ENCODE measurements at regions not wholly inside any gene's neighbourhood (a gene's known extent, or its start where the extent isn't known, plus 50 kb on each side); places are given as distances from the start of the nearest gene placed in this dataset.
"Not testable (repeated sequence)": the region's sequence is repeated elsewhere in the genome, so short reads cannot be mapped to it uniquely, and the experiment has no call there.

GRCh38 chr1:103958699-103959098, 209.0 kb downstream of the AMY1C start:
- Mint-ChIP-seq H3K36me3 (ENCODE audit: low read depth) (no peaks in the 10 kb centered on the region), H3K9me3 (peaks cover 21% of the 10 kb centered on the region), H3K4me1 (no peaks in the 10 kb centered on the region), H3K27me3 (no peaks in the 10 kb centered on the region), H3K4me3 (no peak overlapping the region), H3K27ac (no peak overlapping the region)
- DNase-seq (no peak), ATAC-seq (no peak)

- no peaks in the 10 kb centered on the region for H3K36me3 Mint-ChIP-seq (ENCODE audit: low read depth)
- H3K27me3 Mint-ChIP-seq: no peaks in the 10 kb centered on the region
- H3K27ac Mint-ChIP-seq: no peak overlapping the region
- no peak for DNase-seq
- no peaks in the 10 kb centered on the region for H3K4me1 Mint-ChIP-seq
- no peak for ATAC-seq
- H3K9me3 Mint-ChIP-seq: peaks cover 21% of the 10 kb centered on the region
- H3K4me3 Mint-ChIP-seq: no peak overlapping the region
Measured at GRCh38 chr1:103959565-103959964, 209.9 kb downstream of the AMY1C start.

- DNase-seq (no peak), ATAC-seq (no peak)
- H3K9me3 Mint-ChIP-seq: peaks cover 21% of the 10 kb centered on the region
- no peaks in the 10 kb centered on the region for H3K27me3 Mint-ChIP-seq
- no peaks in the 10 kb centered on the region for H3K36me3 Mint-ChIP-seq (ENCODE audit: low read depth)
- no peak overlapping the region for H3K27ac Mint-ChIP-seq
- no peak overlapping the region for H3K4me3 Mint-ChIP-seq
- no peaks in the 10 kb centered on the region for H3K4me1 Mint-ChIP-seq
Measured at GRCh38 chr1:103960045-103960444, 210.3 kb downstream of the AMY1C start.

GRCh38 chr1:103960710-103961109, 211.0 kb downstream of the AMY1C start:
- no peak for DNase-seq
- ATAC-seq: no peak
- no peaks in the 10 kb centered on the region for H3K4me1 Mint-ChIP-seq
- no peak overlapping the region for H3K4me3 Mint-ChIP-seq
- no peaks in the 10 kb centered on the region for H3K27me3 Mint-ChIP-seq
- peaks cover 18% of the 10 kb centered on the region for H3K9me3 Mint-ChIP-seq
- H3K27ac Mint-ChIP-seq: no peak overlapping the region
- H3K36me3 Mint-ChIP-seq (ENCODE audit: low read depth): no peaks in the 10 kb centered on the region

GRCh38 chr1:103986792-103987191, 237.1 kb downstream of the AMY1C start:
- no peak overlapping the region for H3K4me3 Mint-ChIP-seq
- no peaks in the 10 kb centered on the region for H3K27me3 Mint-ChIP-seq
- no peak for DNase-seq
- H3K4me1 Mint-ChIP-seq: no peaks in the 10 kb centered on the region
- no peak for ATAC-seq
- peaks cover 14% of the 10 kb centered on the region for H3K9me3 Mint-ChIP-seq
- no peak overlapping the region for H3K27ac Mint-ChIP-seq
- H3K36me3 Mint-ChIP-seq (ENCODE audit: low read depth): no peaks in the 10 kb centered on the region

GRCh38 chr1:103997631-103998030, 247.9 kb downstream of the AMY1C start:
- Mint-ChIP-seq H3K9me3 (peaks cover 10% of the 10 kb centered on the region), H3K4me3 (no peak overlapping the region), H3K36me3 (ENCODE audit: low read depth) (no peaks in the 10 kb centered on the region), H3K27ac (no peak overlapping the region), H3K4me1 (no peaks in the 10 kb centered on the region), H3K27me3 (no peaks in the 10 kb centered on the region)
- DNase-seq (no peak), ATAC-seq (no peak)

GRCh38 chr1:104018922-104019674, 269.4 kb downstream of the AMY1C start:
- Mint-ChIP-seq H3K36me3 (ENCODE audit: low read depth) (no peaks in the 10 kb centered on the region), H3K27me3 (no peaks in the 10 kb centered on the region), H3K4me1 (no peaks in the 10 kb centered on the region), H3K27ac (no peak overlapping the region), H3K4me3 (no peak overlapping the region), H3K9me3 (peaks cover 18% of the 10 kb centered on the region)
- DNase-seq (no peak), ATAC-seq (no peak)

GRCh38 chr1:104019675-104020049, 270.0 kb downstream of the AMY1C start:
- H3K9me3 Mint-ChIP-seq: peaks cover 18% of the 10 kb centered on the region
- no peaks in the 10 kb centered on the region for H3K36me3 Mint-ChIP-seq (ENCODE audit: low read depth)
- no peaks in the 10 kb centered on the region for H3K27me3 Mint-ChIP-seq
- no peak overlapping the region for H3K4me3 Mint-ChIP-seq
- DNase-seq (no peak), ATAC-seq (no peak)
- H3K4me1 Mint-ChIP-seq: no peaks in the 10 kb centered on the region
- H3K27ac Mint-ChIP-seq: no peak overlapping the region

- H3K36me3 Mint-ChIP-seq (ENCODE audit: low read depth): no peaks in the 10 kb centered on the region
- H3K27me3 Mint-ChIP-seq: no peaks in the 10 kb centered on the region
- peaks cover 11% of the 10 kb centered on the region for H3K9me3 Mint-ChIP-seq
- H3K4me1 Mint-ChIP-seq: no peaks in the 10 kb centered on the region
- DNase-seq (no peak), ATAC-seq (no peak)
- no peak overlapping the region for H3K27ac Mint-ChIP-seq
- H3K4me3 Mint-ChIP-seq: no peak overlapping the region
Measured at GRCh38 chr1:104028416-104029035, 278.8 kb downstream of the AMY1C start.

GRCh38 chr1:104029456-104029970, 279.8 kb downstream of the AMY1C start:
- H3K9me3 Mint-ChIP-seq: peaks cover 11% of the 10 kb centered on the region
- no peaks in the 10 kb centered on the region for H3K27me3 Mint-ChIP-seq

GRCh38 chr1:104056786-104057185, 307.1 kb downstream of the AMY1C start:
- Mint-ChIP-seq H3K27ac (no peak overlapping the region), H3K27me3 (no peaks in the 10 kb centered on the region), H3K9me3 (peaks cover 15% of the 10 kb centered on the region), H3K4me3 (no peak overlapping the region), H3K4me1 (no peaks in the 10 kb centered on the region), H3K36me3 (ENCODE audit: low read depth) (no peaks in the 10 kb centered on the region)
- ATAC-seq (no peak), DNase-seq (no peak)

More at GRCh38 chr1:104029456-104029970, 279.8 kb downstream of the AMY1C start:
- H3K36me3 Mint-ChIP-seq (ENCODE audit: low read depth): no peaks in the 10 kb centered on the region
- no peak overlapping the region for H3K27ac Mint-ChIP-seq
- ATAC-seq (no peak), DNase-seq (no peak)
- H3K4me1 Mint-ChIP-seq: no peaks in the 10 kb centered on the region
- no peak overlapping the region for H3K4me3 Mint-ChIP-seq

GRCh38 chr1:104057219-104057898, 307.7 kb downstream of the AMY1C start:
- not testable (repeated sequence) for H3K4me1 Mint-ChIP-seq; ATAC-seq; H3K27me3 Mint-ChIP-seq; H3K27ac Mint-ChIP-seq; H3K36me3 Mint-ChIP-seq (ENCODE audit: low read depth); H3K4me3 Mint-ChIP-seq; DNase-seq
- peaks cover 11% of the 10 kb centered on the region for H3K9me3 Mint-ChIP-seq

GRCh38 chr1:104061637-104062036, 311.9 kb downstream of the AMY1C start:
- not testable (repeated sequence) for H3K36me3 Mint-ChIP-seq (ENCODE audit: low read depth); H3K9me3 Mint-ChIP-seq; DNase-seq; H3K27me3 Mint-ChIP-seq; ATAC-seq; H3K4me1 Mint-ChIP-seq; H3K27ac Mint-ChIP-seq; H3K4me3 Mint-ChIP-seq

GRCh38 chr1:104064399-104064798, 314.7 kb downstream of the AMY1C start:
- DNase-seq (no peak), ATAC-seq (no peak)
- H3K36me3 Mint-ChIP-seq (ENCODE audit: low read depth): no peaks in the 10 kb centered on the region
- H3K27ac Mint-ChIP-seq: no peak overlapping the region
- no peaks in the 10 kb centered on the region for H3K9me3 Mint-ChIP-seq
- no peaks in the 10 kb centered on the region for H3K4me1 Mint-ChIP-seq
- H3K27me3 Mint-ChIP-seq: no peaks in the 10 kb centered on the region
- H3K4me3 Mint-ChIP-seq: no peak overlapping the region

GRCh38 chr1:104072915-104073371, 323.2 kb downstream of the AMY1C start:
- H3K9me3 Mint-ChIP-seq: peaks cover 14% of the 10 kb centered on the region
- no peak overlapping the region for H3K4me3 Mint-ChIP-seq
- no peak for ATAC-seq
- no peak overlapping the region for H3K27ac Mint-ChIP-seq
- no peaks in the 10 kb centered on the region for H3K36me3 Mint-ChIP-seq (ENCODE audit: low read depth)
- no peaks in the 10 kb centered on the region for H3K27me3 Mint-ChIP-seq
- no peaks in the 10 kb centered on the region for H3K4me1 Mint-ChIP-seq
- DNase-seq: no peak
